ENCODE measurements at regions not wholly inside any gene's neighbourhood (a gene's known extent, or its start where the extent isn't known, plus 50 kb on each side); places are given as distances from the start of the nearest gene placed in this dataset.

DNA sequence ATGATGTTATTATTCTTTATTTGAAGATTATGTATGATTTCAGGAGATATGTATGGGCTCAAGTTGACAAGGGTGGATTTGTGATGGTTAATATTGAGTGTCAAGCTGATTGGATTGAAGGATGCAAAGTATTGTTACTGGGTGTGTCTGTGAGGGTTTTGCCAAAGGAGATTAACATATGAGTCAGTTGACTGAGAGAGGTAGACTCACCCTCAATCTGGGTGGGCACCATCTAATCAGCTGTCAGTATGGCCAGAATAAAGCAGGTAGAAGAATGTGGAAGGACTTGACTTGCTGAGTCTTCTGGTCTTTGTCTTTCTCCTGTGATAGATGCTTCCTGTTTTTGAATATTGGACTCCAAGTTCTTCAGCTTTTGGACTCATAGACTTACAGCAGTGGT, 973.7 kb downstream of the MCTP2 start (continued):
- TF ChIP-seq, protein P1, sequence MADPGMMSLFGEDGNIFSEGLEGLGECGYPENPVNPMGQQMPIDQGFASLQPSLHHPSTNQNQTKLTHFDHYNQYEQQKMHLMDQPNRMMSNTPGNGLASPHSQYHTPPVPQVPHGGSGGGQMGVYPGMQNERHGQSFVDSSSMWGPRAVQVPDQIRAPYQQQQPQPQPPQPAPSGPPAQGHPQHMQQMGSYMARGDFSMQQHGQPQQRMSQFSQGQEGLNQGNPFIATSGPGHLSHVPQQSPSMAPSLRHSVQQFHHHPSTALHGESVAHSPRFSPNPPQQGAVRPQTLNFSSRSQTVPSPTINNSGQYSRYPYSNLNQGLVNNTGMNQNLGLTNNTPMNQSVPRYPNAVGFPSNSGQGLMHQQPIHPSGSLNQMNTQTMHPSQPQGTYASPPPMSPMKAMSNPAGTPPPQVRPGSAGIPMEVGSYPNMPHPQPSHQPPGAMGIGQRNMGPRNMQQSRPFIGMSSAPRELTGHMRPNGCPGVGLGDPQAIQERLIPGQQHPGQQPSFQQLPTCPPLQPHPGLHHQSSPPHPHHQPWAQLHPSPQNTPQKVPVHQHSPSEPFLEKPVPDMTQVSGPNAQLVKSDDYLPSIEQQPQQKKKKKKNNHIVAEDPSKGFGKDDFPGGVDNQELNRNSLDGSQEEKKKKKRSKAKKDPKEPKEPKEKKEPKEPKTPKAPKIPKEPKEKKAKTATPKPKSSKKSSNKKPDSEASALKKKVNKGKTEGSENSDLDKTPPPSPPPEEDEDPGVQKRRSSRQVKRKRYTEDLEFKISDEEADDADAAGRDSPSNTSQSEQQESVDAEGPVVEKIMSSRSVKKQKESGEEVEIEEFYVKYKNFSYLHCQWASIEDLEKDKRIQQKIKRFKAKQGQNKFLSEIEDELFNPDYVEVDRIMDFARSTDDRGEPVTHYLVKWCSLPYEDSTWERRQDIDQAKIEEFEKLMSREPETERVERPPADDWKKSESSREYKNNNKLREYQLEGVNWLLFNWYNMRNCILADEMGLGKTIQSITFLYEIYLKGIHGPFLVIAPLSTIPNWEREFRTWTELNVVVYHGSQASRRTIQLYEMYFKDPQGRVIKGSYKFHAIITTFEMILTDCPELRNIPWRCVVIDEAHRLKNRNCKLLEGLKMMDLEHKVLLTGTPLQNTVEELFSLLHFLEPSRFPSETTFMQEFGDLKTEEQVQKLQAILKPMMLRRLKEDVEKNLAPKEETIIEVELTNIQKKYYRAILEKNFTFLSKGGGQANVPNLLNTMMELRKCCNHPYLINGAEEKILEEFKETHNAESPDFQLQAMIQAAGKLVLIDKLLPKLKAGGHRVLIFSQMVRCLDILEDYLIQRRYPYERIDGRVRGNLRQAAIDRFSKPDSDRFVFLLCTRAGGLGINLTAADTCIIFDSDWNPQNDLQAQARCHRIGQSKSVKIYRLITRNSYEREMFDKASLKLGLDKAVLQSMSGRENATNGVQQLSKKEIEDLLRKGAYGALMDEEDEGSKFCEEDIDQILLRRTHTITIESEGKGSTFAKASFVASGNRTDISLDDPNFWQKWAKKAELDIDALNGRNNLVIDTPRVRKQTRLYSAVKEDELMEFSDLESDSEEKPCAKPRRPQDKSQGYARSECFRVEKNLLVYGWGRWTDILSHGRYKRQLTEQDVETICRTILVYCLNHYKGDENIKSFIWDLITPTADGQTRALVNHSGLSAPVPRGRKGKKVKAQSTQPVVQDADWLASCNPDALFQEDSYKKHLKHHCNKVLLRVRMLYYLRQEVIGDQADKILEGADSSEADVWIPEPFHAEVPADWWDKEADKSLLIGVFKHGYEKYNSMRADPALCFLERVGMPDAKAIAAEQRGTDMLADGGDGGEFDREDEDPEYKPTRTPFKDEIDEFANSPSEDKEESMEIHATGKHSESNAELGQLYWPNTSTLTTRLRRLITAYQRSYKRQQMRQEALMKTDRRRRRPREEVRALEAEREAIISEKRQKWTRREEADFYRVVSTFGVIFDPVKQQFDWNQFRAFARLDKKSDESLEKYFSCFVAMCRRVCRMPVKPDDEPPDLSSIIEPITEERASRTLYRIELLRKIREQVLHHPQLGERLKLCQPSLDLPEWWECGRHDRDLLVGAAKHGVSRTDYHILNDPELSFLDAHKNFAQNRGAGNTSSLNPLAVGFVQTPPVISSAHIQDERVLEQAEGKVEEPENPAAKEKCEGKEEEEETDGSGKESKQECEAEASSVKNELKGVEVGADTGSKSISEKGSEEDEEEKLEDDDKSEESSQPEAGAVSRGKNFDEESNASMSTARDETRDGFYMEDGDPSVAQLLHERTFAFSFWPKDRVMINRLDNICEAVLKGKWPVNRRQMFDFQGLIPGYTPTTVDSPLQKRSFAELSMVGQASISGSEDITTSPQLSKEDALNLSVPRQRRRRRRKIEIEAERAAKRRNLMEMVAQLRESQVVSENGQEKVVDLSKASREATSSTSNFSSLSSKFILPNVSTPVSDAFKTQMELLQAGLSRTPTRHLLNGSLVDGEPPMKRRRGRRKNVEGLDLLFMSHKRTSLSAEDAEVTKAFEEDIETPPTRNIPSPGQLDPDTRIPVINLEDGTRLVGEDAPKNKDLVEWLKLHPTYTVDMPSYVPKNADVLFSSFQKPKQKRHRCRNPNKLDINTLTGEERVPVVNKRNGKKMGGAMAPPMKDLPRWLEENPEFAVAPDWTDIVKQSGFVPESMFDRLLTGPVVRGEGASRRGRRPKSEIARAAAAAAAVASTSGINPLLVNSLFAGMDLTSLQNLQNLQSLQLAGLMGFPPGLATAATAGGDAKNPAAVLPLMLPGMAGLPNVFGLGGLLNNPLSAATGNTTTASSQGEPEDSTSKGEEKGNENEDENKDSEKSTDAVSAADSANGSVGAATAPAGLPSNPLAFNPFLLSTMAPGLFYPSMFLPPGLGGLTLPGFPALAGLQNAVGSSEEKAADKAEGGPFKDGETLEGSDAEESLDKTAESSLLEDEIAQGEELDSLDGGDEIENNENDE (IDR thresholded peaks at IDR 0.05; ENCODE audit: insufficient replicate concordance, low read length): no peak

Measured in H1 (cell line).